WTC11 (cell line): ENCODE measurements at regions not wholly inside any gene's neighbourhood (a gene's known extent, or its start where the extent isn't known, plus 50 kb on each side); places are given as distances from the start of the nearest gene placed in this dataset.

Source experiments
- CTCF ChIP-seq: fragments of 200-600 bp; IDR thresholded peaks from 2 replicates; pipeline ENCODE4 v1.8.0; 2022; ENCODE audit warnings: antibody characterized with exemption
- ELF4 ChIP-seq: sonication (generic); formaldehyde crosslinking; IDR thresholded peaks from 2 replicates; pipeline ENCODE4 v1.8.1; 2022; ENCODE audit warnings: low read depth, mild to moderate bottlenecking, moderate library complexity, missing genetic modification reagents
- TP53 ChIP-seq: sonication (generic); formaldehyde crosslinking; IDR thresholded peaks from 2 replicates; pipeline ENCODE4 v1.8.1; 2023; ENCODE audit warnings: mild to moderate bottlenecking, missing genetic modification reagents

GRCh38 chr10:29830531-29831512 is 196.1 kb upstream of the SVIL start:
- TF ChIP-seq CTCF (no peak), TP53 (no peak), ELF4 (CRISPR knock-in tag) (no peak)
